Retinal pigment epithelial cell (primary cell): ENCODE measurements at regions not wholly inside any gene's neighbourhood (a gene's known extent, or its start where the extent isn't known, plus 50 kb on each side); places are given as distances from the start of the nearest gene placed in this dataset.

ENCODE experiments used
- DNase-seq: peaks from one replicate; pipeline ENCODE4 v3.0.0-alpha.2; 2010; ENCODE audit warnings: low read depth
- H3K4me3 ChIP-seq: 2 replicates; pipeline ENCODE4 v1.5.1; 2011; ENCODE audit warnings: mild to moderate bottlenecking, low read length, control low read depth, moderate library complexity
- TF ChIP-seq, protein P1 (sequence below): conservative IDR thresholded peaks from 2 replicates; pipeline ENCODE4 v1.5.1; 2011; ENCODE audit warnings: low read depth, low read length, control low read depth, inconsistent platforms

DNA sequence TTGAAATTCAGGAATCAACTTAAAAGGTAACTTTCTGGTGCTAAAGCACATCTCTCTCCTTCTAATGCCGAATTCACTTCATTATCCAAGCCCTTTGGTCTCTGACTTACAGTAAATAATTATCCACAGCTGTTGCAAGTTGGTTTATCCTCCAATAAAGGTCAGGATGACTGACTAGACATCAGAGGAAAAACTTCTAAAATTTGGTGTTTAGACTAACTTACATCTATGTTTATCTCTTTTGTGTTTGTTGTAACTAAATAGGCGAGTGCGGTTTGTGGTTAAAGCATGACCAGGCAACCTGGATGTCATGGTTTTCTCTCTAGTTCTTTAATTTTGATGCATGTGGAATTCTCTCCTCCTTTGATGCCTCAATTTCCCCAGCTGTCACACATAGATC, 237.4 kb upstream of the LRTM1 start:
- TF ChIP-seq, protein P1, sequence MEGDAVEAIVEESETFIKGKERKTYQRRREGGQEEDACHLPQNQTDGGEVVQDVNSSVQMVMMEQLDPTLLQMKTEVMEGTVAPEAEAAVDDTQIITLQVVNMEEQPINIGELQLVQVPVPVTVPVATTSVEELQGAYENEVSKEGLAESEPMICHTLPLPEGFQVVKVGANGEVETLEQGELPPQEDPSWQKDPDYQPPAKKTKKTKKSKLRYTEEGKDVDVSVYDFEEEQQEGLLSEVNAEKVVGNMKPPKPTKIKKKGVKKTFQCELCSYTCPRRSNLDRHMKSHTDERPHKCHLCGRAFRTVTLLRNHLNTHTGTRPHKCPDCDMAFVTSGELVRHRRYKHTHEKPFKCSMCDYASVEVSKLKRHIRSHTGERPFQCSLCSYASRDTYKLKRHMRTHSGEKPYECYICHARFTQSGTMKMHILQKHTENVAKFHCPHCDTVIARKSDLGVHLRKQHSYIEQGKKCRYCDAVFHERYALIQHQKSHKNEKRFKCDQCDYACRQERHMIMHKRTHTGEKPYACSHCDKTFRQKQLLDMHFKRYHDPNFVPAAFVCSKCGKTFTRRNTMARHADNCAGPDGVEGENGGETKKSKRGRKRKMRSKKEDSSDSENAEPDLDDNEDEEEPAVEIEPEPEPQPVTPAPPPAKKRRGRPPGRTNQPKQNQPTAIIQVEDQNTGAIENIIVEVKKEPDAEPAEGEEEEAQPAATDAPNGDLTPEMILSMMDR: no peak
- DNase-seq: no peak

DNA sequence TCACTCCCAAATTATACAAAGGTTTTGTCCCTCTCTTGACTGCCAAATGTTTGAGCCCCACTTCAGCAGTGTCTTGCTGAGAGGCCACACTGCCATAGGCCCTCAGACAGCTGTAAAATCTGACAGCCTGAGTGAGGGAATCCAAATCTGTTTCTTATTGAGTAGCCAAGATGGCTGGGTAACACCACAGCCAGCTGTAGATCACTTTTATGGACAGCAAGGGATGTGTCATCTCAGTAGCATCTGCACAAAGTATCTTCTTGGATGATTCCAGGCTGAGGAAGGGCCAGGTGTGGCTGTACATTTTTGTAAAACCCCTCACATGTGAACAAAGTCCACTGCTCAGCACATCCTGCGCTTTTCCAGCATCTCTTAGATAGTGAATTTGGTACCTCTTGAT, 237.0 kb upstream of the LRTM1 start:
- DNase-seq: no peak
- H3K4me3 ChIP-seq: no peak overlapping the region
- TF ChIP-seq, protein P1: no peak

More for the DNA sequence above, 237.4 kb upstream of the LRTM1 start:
- no peak overlapping the region for H3K4me3 ChIP-seq

DNA sequence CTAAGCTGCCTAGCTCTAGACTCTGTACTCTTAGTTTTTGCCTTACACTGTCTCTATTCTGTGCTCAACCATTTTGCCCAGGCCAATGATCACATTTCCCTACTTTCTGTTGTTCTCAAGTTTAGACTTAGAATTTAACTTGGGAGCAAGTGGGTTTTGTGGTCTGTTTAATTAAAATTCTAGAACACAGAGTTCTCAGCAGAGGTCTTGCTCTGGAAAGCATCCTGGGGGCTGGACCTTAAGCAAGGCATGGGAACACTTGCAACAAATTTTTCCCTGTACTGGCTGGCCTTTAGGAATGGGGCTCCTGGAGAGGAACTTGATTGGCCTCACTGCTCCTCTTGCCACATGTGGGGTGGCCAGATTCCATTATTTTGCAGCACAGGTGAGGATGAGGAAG, 236.3 kb upstream of the LRTM1 start:
- no peak for DNase-seq
- no peak overlapping the region for H3K4me3 ChIP-seq
- TF ChIP-seq, protein P1: no peak

DNA sequence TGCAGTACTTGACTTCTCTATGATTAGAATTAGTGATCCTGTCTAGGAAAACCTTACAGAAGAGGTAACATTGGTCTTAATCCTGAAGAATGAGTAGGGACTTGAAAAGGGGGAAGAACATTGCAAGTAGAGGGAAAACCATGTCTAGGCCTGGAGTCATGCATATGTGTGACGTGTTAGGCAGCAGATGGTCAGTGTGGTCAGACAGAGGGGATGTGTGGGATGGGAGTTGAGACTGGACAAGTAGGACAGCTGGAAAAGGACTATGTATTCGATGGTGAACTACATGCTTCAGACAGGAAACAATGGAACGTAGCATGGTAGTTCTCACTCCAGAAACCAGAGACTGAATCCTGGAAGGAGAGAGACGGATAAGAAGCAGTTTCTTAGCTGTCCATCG, 235.6 kb upstream of the LRTM1 start:
- TF ChIP-seq, protein P1: no peak
- no peak for DNase-seq
- H3K4me3 ChIP-seq: no peak overlapping the region

DNA sequence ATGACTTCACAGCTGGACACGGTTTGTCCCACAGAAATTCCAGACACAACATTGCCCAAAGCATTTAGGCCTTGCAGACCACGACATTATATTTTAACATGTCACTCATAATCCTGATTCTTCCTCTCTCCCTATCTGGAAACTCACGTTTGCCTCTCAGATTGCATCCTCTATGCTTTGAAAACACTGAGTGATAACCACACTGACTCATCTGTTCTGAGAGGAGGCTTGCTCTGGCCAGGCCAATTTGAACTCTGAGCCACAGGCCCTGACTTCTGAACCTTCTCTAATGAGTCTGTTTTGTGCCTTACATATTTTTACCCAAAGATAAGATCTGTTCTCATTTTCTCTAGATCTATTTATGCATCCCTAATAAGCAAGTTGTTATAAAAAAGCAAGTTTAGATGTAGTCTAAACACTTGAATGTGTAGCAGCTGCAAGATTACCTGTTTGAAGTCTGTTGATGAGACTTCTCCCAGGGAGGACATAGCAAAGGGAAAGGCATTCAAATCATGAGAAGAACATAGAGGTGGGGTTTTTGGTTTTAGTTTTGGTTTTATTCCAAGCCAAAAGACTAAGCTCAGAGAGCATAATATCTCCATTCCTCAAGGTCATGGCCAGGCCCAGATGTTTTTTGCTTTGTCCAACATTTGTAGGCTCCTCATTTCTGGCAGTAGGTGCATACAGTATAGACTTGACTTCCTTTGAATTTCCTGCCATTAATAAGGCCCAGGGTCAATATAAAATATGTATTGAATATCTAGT, 234.4 kb upstream of the LRTM1 start:
- no peak for DNase-seq
- no peak overlapping the region for H3K4me3 ChIP-seq
- TF ChIP-seq, protein P1: no peak

DNA sequence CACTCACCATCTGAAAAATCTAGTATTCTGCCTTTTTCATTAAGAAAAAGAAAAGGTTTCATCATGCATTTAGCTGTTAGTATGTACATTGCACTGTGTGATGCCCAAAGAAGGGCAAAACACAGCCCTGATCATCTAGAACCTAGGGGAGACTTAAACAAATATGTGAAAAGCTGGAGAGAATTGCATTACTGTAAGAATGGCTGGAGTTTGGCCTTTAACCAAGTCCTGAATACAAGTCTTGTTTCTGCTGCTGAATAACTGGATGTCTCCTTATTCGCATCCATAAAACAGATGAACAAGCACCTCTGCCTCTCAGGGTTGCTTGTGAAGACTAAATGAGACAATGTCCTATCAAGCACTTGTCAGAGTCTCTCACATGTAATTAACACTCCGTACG, 233.4 kb upstream of the LRTM1 start:
- no peak for DNase-seq
- no peak overlapping the region for H3K4me3 ChIP-seq
- TF ChIP-seq, protein P1: no peak
